SJCRH30 (cell line): ENCODE measurements at regions not wholly inside any gene's neighbourhood (a gene's known extent, or its start where the extent isn't known, plus 50 kb on each side); places are given as distances from the start of the nearest gene placed in this dataset.

ENCODE experiments used
- DNase-seq, 2 experiments: peaks; one replicate each; pipeline ENCODE4 v3.0.0-alpha.2; 2015 to 2020
- H3K27ac ChIP-seq: fragments of 250-450 bp; sonication (Bioruptor Pico); 2 replicates; pipeline ENCODE4 v1.5.1; 2020; ENCODE audit warnings: mild to moderate bottlenecking, moderate library complexity
- H3K27me3 ChIP-seq: fragments of 250-450 bp; sonication (Bioruptor Pico); 2 replicates; pipeline ENCODE4 v1.5.1; 2020; ENCODE audit warnings: mild to moderate bottlenecking, moderate library complexity
- H3K36me3 ChIP-seq: fragments of 250-450 bp; sonication (Bioruptor Pico); 2 replicates; pipeline ENCODE4 v1.5.1; 2020; ENCODE audit warnings: mild to moderate bottlenecking, moderate library complexity
- H3K4me1 ChIP-seq: fragments of 250-450 bp; sonication (Bioruptor Pico); 2 replicates; pipeline ENCODE4 v1.5.1; 2020; ENCODE audit warnings: mild to moderate bottlenecking, moderate library complexity
- H3K4me3 ChIP-seq: fragments of 250-450 bp; sonication (Bioruptor Pico); 2 replicates; pipeline ENCODE4 v1.5.1; 2020; ENCODE audit warnings: mild to moderate bottlenecking, moderate library complexity
- H3K9me3 ChIP-seq: fragments of 250-450 bp; sonication (Bioruptor Pico); replicated peaks from 2 replicates; pipeline ENCODE4 v1.5.1; 2020; ENCODE audit warnings: mild to moderate bottlenecking, moderate library complexity

- Histone ChIP-seq H3K36me3 (no peaks in the 10 kb centered on the region), H3K9me3 (0 out of 2 replicates have a peak, but pooled peaks cover 1% of the 10 kb centered on the region), H3K4me1 (peaks cover 8% of the 10 kb centered on the region; the same call in 1 of the 2 replicates), H3K4me3 (no peak overlapping the region), H3K27me3 (no peaks in the 10 kb centered on the region), H3K27ac (no peak overlapping the region)
- DNase-seq = no peak
These were observed 117.2 kb upstream of the CAV2 start for GRCh38 chr7:116382375-116382774.

DNA sequence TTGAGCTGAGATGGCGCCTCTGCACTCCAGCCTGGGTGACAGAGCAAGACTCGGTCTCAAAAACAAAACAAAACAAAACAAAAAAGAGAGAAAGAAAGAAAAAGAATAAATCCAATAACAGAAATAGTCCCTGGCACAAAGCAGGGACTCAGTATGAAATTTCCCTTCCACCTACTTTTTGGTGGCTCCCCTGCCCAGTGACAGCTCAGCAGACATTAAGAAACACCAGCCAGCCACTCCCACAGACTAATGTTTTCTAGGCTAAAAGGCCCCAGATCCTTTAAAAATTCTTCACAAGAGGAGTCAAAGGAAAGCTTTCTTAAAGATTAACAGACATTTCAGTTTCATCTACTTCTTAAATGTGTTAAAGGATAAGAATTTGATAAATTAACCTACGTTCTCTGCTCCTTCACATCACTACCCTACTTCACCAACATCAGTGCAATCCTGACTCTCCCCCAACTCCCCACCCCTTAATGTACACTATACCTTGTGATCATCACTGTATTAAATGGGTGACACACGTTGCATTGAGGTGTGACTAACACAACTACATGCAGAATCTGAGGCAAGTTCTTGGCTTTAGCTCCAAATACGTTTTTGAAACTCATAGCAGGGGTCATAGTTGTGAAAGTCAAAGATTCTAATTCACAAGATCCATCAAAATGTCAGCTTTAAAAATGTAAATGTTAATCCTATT is 114.5 kb upstream of the CAV2 start:
- DNase-seq = no peak
- Histone ChIP-seq H3K27ac (no peak overlapping the region), H3K4me1 (no peaks in the 10 kb centered on the region), H3K4me3 (no peak overlapping the region), H3K27me3 (no peaks in the 10 kb centered on the region), H3K9me3 (no peaks in the 10 kb centered on the region), H3K36me3 (no peaks in the 10 kb centered on the region)

- Histone ChIP-seq H3K4me3 (no peak overlapping the region), H3K27me3 (no peaks in the 10 kb centered on the region), H3K4me1 (no peaks in the 10 kb centered on the region), H3K9me3 (no peaks in the 10 kb centered on the region), H3K36me3 (no peaks in the 10 kb centered on the region), H3K27ac (no peak overlapping the region)
- no peak for DNase-seq
These were observed 112.9 kb upstream of the CAV2 start for GRCh38 chr7:116386674-116387073.

- Histone ChIP-seq H3K9me3 (no peaks in the 10 kb centered on the region), H3K36me3 (no peaks in the 10 kb centered on the region), H3K4me3 (no peak overlapping the region), H3K27ac (no peak overlapping the region), H3K27me3 (no peaks in the 10 kb centered on the region), H3K4me1 (peaks cover 7% of the 10 kb centered on the region; the same call in 1 of the 2 replicates)
- no peak for DNase-seq
These were observed 109.2 kb upstream of the CAV2 start for GRCh38 chr7:116390363-116390762.

DNA sequence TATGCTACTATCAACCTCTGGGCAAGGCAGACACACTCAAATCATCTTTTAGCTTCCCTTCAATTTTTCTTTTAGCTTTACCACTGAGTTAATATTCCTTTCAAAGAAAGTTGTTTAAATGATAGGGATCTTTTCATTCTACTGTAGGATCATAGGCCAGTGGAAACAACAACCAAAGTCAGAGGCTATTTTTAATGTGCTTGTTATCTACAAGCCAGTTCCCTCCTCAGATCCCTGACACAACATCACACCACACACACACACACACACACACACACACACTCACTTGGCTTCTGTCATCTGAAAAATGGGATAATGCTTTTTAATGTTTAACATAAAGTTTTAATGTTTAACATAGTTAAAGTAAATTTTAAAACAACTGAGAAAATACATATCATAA is 106.7 kb upstream of the CAV2 start:
- no peaks in the 10 kb centered on the region for H3K9me3 ChIP-seq
- H3K27me3 ChIP-seq = no peaks in the 10 kb centered on the region
- DNase-seq = no peak
- no peak overlapping the region for H3K27ac ChIP-seq
- H3K4me1 ChIP-seq = peaks cover 13% of the 10 kb centered on the region; the same call in 1 of the 2 replicates
- no peaks in the 10 kb centered on the region for H3K36me3 ChIP-seq
- no peak overlapping the region for H3K4me3 ChIP-seq

DNA sequence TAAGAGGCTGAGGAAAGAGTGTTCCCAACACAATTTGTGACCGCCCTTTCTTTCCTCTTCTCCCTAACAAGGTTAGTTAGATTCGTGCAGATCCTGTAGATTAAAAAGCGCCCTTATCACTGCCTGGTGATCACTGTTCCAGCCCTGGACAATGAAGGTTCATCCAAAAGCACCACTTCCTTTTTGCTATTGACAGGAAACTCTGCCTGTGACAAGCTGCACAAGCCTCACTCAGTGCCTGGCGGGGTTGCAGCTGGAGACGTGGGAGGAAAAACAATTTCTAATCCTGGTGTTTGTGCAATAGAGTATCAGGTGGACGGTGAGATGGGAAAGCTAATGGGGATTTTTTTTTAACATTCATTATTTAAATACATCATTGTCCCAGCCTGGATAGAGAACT is 105.9 kb upstream of the CAV2 start:
- H3K4me1 ChIP-seq = peaks cover 13% of the 10 kb centered on the region; the same call in 1 of the 2 replicates
- no peak overlapping the region for H3K27ac ChIP-seq
- no peaks in the 10 kb centered on the region for H3K36me3 ChIP-seq
- DNase-seq = peak in 1 of 2 experiments; percentile 39
- H3K4me3 ChIP-seq = no peak overlapping the region
- H3K27me3 ChIP-seq = no peaks in the 10 kb centered on the region
- peaks cover 4% of the 10 kb centered on the region; the same call in 1 of the 2 replicates for H3K9me3 ChIP-seq

DNA sequence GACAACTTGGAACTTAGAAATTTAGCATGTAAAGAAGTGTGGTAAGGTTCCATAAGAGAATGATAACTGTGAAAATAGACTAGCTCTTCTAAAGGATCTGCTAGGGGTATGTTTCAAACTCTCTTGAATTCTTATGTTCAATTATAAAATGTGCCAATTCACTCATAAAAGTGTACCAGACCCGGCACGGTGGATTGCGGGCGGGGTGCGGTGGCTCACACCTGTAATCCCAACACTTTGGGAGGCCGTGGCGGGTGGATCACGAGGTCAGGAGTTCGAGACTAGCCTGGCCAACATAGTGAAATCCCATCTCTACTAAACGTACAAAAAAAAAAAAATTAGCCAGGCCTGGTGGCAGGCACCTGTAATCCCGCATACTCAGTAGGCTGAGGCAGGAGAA is 105.4 kb upstream of the CAV2 start:
- H3K36me3 ChIP-seq = no peaks in the 10 kb centered on the region
- H3K4me1 ChIP-seq = peaks cover 16% of the 10 kb centered on the region
- no peak for DNase-seq
- H3K9me3 ChIP-seq = peaks cover 4% of the 10 kb centered on the region; the same call in 1 of the 2 replicates
- H3K27ac ChIP-seq = no peak overlapping the region
- H3K4me3 ChIP-seq = no peak overlapping the region
- no peaks in the 10 kb centered on the region for H3K27me3 ChIP-seq

DNA sequence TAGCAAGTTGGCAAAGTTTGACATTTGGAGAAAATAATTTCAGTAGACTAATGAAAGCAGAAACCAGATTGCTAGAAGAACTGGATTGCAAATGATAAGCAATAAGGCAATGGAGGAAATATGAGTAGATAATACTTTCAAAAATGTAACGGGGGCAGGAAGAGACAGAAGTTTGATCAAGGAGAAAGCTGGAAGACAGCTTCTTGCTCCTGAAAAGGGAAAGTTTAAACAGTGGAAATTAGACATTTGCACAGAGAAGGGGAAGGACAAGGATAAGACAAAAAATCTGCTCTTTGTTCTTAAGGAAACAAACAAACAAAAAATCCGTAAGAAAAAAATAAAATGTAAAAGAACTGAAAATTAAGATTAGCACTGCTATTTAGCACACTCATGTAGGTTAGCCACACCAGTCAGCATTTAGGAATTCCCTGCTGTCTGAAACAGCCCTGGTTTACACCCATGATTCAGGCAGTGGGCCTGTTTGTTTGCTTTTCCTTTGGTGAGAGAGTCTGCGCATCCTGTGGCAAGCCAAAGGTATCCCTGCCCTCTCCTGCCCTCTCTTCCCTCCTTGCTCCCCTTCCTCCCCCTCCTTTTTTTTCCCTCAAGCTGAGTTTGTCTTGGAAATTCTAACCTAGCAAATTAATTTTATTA is 104.3 kb upstream of the CAV2 start:
- DNase-seq = peak; percentile 47 to 56
- Histone ChIP-seq H3K27ac (peak overlapping the region; percentile 34), H3K4me3 (no peak overlapping the region), H3K36me3 (no peaks in the 10 kb centered on the region), H3K4me1 (peaks cover 27% of the 10 kb centered on the region), H3K27me3 (no peaks in the 10 kb centered on the region), H3K9me3 (peaks cover 4% of the 10 kb centered on the region; the same call in 1 of the 2 replicates)

GRCh38 chr7:116398672-116399071 is 100.9 kb upstream of the CAV2 start:
- Histone ChIP-seq H3K36me3 (no peaks in the 10 kb centered on the region), H3K4me3 (no peak overlapping the region), H3K27ac (no peak overlapping the region), H3K4me1 (peaks cover 42% of the 10 kb centered on the region), H3K27me3 (no peaks in the 10 kb centered on the region), H3K9me3 (peaks cover 4% of the 10 kb centered on the region; the same call in 1 of the 2 replicates)
- no peak for DNase-seq

- no peaks in the 10 kb centered on the region for H3K36me3 ChIP-seq
- peak overlapping the region; percentile 1 for H3K27ac ChIP-seq
- H3K9me3 ChIP-seq = peaks cover 4% of the 10 kb centered on the region; the same call in 1 of the 2 replicates
- peak in 1 of 2 experiments; percentile 12 for DNase-seq
- H3K27me3 ChIP-seq = no peaks in the 10 kb centered on the region
- no peak overlapping the region for H3K4me3 ChIP-seq
- H3K4me1 ChIP-seq = peaks cover 47% of the 10 kb centered on the region
These were observed 99.7 kb upstream of the CAV2 start for GRCh38 chr7:116399819-116400218.

DNA sequence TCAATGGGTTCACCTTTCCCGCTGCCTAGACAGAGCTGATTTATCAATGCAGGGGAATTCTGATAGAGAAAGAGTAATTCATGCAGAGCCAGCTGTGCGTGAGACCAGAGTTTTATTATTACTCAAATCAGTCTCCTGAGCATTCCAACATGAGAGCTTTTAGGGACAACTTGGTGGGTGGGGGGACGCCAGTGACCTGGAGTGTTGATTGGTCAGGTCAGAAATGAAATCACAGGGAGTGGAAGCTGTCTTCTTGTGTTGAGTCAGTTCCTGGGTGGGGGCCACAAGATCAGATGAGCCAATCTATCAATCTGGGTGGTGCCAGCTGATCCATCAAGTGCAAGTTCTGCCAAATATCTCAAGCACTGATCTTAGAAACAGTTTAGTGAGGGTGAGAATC is 99.0 kb upstream of the CAV2 start:
- H3K27ac ChIP-seq = peak overlapping the region; percentile 1; the same call in 1 of the 2 replicates

DNA sequence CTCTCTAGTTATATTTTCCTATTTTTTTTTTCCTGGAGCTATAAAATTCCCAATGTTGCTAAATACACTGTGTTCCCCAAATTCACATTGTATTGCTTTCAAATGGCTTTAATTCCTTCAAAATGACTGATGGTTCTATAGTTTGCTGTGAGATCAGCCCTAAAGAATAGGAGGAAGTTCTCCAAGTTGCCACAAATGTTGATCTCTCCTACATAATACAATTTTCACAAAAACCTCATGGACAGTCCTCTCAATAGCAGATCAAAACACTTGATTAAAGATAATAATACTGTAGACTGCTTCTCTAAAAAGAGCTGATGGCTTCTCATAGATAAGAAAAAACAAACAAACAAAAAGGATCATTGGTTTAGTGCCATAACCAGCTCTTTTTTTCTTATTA is 97.8 kb upstream of the CAV2 start:
- no peak overlapping the region for H3K4me3 ChIP-seq
- H3K36me3 ChIP-seq = no peaks in the 10 kb centered on the region
- H3K9me3 ChIP-seq = peaks cover 4% of the 10 kb centered on the region; the same call in 1 of the 2 replicates
- H3K27ac ChIP-seq = no peak overlapping the region
- no peaks in the 10 kb centered on the region for H3K27me3 ChIP-seq
- DNase-seq = no peak
- peaks cover 36% of the 10 kb centered on the region for H3K4me1 ChIP-seq

More for the DNA sequence above, 99.0 kb upstream of the CAV2 start:
- Histone ChIP-seq H3K9me3 (peaks cover 4% of the 10 kb centered on the region; the same call in 1 of the 2 replicates), H3K4me1 (peaks cover 40% of the 10 kb centered on the region), H3K4me3 (no peak overlapping the region), H3K27me3 (no peaks in the 10 kb centered on the region), H3K36me3 (no peaks in the 10 kb centered on the region)
- no peak for DNase-seq

GRCh38 chr7:116403265-116403664 is 96.3 kb upstream of the CAV2 start:
- Histone ChIP-seq H3K27ac (no peak overlapping the region), H3K4me3 (no peak overlapping the region), H3K36me3 (no peaks in the 10 kb centered on the region), H3K27me3 (no peaks in the 10 kb centered on the region), H3K4me1 (peaks cover 36% of the 10 kb centered on the region), H3K9me3 (peaks cover 2% of the 10 kb centered on the region; the same call in 1 of the 2 replicates)
- peak; percentile 24 to 69 for DNase-seq

- DNase-seq = no peak
- Histone ChIP-seq H3K9me3 (no peaks in the 10 kb centered on the region), H3K4me1 (peaks cover 30% of the 10 kb centered on the region), H3K36me3 (no peaks in the 10 kb centered on the region), H3K27ac (no peak overlapping the region), H3K4me3 (no peak overlapping the region), H3K27me3 (no peaks in the 10 kb centered on the region)
These were observed 95.1 kb upstream of the CAV2 start for GRCh38 chr7:116404389-116404788.

DNA sequence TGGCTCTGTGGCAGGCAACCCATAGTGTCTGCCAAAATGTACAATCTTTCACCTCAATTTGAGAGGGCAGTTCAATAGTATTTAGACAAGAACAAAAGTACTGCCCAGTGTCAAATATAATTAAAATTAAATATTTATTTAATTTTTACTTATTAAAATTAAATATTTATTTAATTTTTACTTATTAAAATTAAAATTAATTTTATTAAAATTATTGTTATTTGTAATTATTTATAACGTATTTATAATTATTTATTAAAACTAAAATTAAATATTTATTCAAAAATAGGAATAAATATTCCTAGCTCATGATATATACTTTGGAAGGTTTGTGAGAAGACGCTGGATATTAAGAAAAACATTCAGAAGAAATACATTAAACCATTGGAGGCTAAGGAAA is 93.7 kb upstream of the CAV2 start:
- Histone ChIP-seq H3K36me3 (no peaks in the 10 kb centered on the region), H3K4me1 (peaks cover 16% of the 10 kb centered on the region), H3K9me3 (no peaks in the 10 kb centered on the region), H3K27me3 (no peaks in the 10 kb centered on the region), H3K4me3 (no peak overlapping the region), H3K27ac (no peak overlapping the region)
- no peak for DNase-seq
